Stromal cell of bone marrow (primary cell): ENCODE measurements at regions not wholly inside any gene's neighbourhood (a gene's known extent, or its start where the extent isn't known, plus 50 kb on each side); places are given as distances from the start of the nearest gene placed in this dataset.
A peak's percentile ranks its signal among the peaks of the same experiment; 100 is the strongest.
"Not testable (repeated sequence)": the region's sequence is repeated elsewhere in the genome, so short reads cannot be mapped to it uniquely, and the experiment has no call there.

ENCODE experiments used
- DNase-seq: peaks from one replicate; pipeline ENCODE4 v3.0.0-alpha.2; 2012; ENCODE audit warnings: low read depth

GRCh38 chr2:167792126-167792525 lies 455.3 kb downstream of the STK39 start:
- no peak for DNase-seq

- no peak for DNase-seq
Observed at GRCh38 chr2:167790781-167791450, 456.5 kb downstream of the STK39 start.

- DNase-seq, result no peak
Observed at GRCh38 chr2:167790189-167790588, 457.2 kb downstream of the STK39 start.

DNA sequence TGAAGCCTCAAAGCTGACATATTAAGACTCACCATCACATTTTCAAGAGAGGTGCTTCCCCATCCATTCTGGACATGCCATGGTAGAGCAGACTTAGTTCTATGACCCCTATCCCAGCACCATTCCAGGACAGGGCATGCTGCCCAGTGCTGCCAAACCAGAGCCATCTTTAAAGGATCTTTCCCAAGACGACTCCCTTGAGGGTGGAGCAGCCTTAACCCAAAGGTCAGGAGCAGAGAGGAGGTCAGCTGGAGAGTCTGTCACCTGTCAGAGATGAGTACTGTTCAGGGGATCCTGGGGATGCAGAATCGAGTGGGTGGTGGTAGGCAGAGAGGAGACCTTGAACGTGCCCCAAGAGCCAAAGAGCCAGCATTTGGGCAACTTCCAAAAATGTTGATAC lies 459.8 kb downstream of the STK39 start:
- no peak for DNase-seq

- no peak for DNase-seq
Observed at GRCh38 chr2:167787021-167787420, 460.4 kb downstream of the STK39 start.

GRCh38 chr2:167785606-167786216 lies 461.7 kb downstream of the STK39 start:
- no peak for DNase-seq

GRCh38 chr2:167784084-167784425 lies 463.3 kb downstream of the STK39 start:
- no peak for DNase-seq

DNA sequence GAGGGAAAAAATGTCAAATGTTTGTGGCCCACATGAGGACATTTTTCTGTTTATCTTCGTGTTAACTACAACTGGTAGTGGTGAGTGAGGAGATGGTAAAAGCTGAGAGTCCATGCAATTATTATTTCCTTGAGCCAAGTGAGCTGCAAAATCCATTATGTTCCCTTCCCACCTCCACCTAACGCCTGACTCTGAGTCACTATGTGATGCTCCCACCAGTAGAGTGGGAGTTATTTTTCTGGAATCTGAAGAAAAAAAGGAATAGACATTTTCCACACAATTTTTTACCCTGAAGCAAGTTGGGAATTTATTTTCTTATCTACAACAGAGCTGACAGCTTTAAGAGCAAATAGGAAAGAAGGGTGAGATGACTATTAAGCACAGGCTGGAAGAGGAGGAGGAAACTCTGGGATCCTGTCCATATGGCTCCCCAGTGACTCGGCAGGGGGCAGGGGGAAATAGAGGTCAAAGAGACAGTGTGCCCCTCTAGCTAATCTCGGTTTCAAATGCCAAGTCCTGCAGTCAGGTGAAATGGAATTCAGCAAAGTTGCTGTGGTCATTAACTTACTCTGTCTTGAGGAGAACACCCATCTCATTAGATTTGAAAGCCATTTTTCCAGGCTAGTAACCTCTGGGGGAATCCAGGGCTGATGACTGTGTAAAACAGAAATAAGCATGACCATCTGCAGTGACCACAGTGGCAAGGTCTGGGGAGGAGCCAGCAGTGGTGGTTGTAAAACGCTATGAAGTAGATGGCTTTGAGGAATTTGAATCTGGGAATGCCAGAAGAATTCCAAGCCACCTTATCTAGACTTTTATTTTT lies 463.9 kb downstream of the STK39 start:
- peak; percentile 25 for DNase-seq

DNA sequence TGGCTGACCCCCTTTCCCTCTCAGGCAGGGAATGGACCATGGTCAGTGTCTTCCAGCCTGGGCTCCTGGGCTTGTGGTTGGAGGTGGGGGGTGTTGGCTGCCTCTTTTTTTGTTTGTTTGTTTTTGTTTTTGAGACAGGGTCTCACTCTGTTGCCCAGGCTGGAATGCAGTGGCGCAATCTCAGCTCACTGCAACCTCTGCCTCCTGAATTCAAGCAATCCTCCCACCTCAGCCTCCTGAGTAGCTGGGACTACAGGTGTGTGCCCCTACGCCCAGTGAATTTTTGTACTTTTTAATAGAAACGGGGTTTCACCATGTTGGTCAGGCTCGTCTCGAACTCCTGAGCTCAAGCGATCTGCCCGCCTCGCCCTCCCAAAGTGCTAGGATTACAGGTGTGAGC lies 465.8 kb downstream of the STK39 start:
- DNase-seq, result not testable (repeated sequence)

DNA sequence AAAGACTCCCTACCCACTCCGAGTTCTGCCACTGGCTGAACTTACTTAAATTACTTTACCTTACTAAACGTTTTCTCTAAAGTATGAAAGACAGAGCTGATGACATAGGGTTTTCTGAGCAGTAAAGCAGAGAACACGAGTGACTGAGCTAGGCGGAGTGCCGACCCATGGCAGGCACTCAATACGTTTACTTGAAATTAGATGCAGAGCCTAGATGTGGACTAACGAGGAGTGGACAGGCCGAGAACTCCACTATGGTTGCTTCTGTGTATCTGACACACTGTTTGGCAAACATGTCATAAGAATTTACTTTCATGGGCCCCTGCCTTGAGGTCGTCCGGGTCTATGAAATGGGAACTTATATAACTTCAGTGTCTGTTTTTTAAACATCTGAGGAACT lies 471.0 kb downstream of the STK39 start:
- no peak for DNase-seq

- no peak for DNase-seq
Observed at GRCh38 chr2:167771628-167772027, 475.8 kb downstream of the STK39 start.

GRCh38 chr2:167769020-167769419 lies 478.4 kb downstream of the STK39 start:
- DNase-seq, result no peak

DNA sequence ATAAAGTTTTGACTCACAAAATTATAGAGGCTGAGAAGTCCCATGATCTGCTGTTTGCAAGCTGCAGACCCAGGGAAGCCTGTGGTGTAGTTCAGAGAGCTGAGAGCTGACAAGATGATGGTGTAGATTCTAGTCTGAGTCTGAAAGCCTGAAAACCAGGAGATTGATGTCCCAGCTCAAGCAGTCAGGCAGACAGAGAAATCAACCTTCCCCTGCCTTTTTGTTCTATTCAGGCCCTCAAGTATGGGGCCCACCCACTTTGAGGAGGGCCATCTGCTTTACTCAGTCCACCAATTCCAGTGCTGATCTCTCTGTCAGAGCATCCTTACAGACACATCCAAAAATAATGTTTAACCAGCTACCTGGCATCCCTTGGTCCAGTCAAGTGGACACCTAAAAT lies 479.6 kb downstream of the STK39 start:
- DNase-seq, result no peak

DNA sequence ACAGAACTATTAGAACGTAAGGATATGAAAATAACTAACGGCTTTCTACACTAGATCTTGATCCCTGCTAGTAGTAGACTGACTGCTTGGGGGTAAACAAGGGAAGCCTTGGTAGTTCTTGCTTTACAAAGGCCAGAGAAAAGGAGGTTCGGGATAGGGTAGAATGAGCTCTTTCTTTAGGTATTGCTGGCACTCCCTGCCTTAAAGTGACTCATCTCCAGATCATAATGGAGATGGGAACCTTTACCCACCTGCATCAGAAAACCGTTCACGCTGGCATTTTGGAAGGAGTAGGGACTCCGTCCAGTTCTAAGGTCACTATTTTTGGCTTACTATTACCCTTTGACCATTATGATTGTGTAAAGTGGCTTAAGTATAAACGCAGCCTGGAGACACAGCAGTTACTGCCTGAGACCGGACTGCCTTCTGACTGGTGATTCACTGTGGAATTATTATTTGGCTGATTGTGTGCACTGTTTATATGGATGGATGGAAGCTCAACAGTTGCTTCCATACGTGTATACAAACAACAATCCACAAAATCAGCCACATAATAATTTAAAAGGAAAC lies 482.5 kb downstream of the STK39 start:
- no peak for DNase-seq

DNA sequence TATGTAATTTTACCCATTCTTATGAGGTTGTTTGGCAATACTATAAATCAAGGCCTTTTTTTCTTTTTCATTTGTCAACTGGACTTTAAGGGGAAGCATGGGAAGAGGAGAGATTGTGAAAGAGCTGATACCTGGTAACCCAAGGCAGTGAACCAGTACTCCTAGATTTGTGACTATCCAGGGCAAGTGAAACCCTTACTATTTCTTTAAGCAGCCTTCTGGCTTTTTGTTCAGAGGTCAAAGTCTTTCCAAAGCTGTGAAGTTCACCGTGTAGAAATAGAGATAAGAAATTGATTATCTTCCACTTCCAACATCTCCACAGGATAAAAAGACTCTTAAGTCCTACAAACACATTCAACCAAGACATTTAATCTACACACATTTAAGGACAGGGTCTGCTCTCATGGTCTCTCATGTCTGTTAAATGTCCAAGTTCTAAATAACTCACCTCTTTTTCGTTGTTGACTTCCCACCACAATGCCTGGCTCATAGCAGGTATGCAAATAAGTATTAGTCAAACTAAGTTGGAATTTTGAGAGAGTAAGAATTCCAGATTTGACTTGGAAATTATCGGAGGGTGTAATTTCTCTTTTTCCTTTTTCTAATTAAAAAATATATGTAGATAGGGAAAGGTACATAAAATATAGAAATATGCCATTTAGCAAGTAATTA lies 485.8 kb downstream of the STK39 start:
- DNase-seq, result no peak

- no peak for DNase-seq
Observed at GRCh38 chr2:167759531-167759930, 487.9 kb downstream of the STK39 start.

DNA sequence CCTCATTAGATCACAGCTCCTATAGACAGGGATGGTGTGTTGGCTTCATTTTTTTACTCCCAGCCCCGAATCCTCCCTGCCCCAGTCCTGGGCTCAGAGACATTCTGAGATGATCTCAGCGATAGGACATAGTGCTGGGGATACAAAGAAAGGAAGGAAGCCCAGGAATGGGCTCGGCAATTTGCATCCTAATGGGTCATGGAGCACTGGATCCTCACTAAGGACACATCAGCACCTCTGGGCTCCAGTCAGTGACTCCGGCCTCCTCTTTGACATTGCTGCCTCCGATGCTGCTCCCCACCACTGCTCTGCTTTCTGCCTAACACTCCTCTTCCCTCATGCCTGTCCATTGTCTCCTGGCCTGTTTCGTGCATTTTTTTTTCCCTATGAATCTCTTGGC lies 489.1 kb downstream of the STK39 start:
- no peak for DNase-seq

DNA sequence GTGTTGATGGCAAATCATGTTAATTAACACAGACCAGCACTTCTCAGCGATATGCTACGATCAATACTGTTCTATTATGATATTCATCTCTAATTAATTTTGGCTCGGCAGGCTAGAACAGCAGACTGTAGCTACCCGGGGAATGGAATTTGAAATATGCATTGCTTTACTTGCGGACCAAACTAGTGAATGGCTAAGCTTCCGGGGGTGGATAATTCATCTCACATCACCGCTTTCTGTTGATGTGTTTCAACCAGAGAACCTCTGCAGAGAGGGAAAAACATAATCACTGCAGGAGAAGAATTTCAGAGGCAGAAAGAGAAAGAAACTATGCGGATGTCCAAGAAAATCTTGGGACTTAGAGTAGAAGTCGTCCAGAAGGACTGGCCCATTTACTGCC lies 490.9 kb downstream of the STK39 start:
- DNase-seq, result no peak

DNA sequence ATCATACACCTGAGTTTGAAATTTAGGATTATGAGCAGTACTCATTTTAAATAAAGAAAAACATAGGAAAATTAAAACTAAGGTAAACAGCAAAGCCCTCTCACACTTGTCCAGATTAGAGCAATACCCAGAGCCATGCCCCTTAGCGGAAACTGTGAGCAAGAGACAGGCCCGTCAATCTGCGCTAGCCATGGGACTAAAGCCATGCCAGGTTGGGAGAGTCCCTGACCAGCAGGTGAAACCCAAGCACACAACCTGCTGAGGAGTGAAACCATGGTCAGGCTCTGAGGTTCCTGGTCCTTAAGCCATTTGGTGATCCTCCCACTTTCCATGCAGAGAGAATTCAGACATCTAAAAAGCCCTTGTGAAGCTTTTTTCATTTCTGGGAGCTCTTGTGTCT lies 494.3 kb downstream of the STK39 start:
- no peak for DNase-seq

DNA sequence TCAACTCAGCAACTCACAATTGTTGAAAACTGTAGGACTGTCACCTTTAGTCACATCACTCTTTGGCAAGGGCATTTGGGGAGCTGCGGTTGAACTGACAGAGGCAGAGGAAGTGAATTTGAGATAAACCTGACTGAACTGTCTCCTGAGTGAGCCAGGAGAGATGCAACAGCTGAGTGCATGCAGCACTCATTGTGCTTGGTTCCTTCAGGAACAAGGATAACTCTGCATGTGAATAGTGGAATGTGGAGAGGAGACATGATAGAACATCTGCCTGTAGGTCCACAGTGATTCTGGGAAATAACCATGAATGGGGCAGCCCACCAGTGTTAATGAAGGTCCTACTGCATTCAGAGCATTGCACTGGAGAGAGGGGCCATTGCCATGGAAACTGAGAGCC lies 494.7 kb downstream of the STK39 start:
- DNase-seq, result no peak

DNA sequence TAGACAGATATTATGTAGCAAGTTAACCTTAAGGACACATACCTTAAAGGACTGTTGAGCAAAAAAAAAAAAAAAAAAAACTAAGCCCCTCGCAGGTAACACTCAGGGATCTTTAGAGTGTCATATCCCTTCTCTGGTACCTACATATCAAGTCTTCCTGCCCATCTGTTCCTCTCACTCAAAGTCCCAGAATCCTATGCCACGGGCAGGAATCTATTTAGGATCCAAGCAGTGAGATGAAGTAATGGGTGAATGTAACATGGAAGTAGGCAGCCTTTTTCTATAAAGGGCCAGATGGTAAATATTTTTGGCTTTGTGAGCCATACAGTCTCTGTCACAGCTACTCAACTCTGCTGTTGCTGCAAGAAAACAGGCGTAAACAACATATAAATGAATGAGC lies 496.7 kb downstream of the STK39 start:
- DNase-seq, result no peak

DNA sequence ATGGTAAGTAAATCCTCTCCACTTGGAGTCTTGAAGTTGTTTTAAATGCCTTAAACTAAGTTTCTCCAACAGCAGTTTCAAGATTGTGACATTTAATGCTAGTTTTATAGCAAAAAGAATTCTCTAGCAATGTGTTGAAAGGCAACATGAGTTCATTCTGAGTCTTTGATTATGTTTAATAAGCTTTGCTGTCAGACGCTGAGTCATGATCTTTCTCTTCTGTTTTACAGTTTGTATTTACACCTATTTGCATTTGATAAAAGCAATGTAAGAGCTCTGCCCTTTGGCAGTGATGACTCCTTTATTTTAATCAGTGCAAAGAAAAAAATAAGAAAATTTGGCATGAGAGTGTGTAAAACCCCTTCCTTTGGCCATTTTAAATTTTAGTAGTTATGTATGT lies 497.7 kb downstream of the STK39 start:
- no peak for DNase-seq

- peak; percentile 0 for DNase-seq
Observed at GRCh38 chr2:167749016-167749415, 498.4 kb downstream of the STK39 start.
